Neural progenitor cell (in vitro differentiated cells): ENCODE measurements at regions not wholly inside any gene's neighbourhood (a gene's known extent, or its start where the extent isn't known, plus 50 kb on each side); places are given as distances from the start of the nearest gene placed in this dataset.

ENCODE experiments used
- DNase-seq: peaks from one replicate; pipeline ENCODE4 v3.0.0-alpha.2; 2016; ENCODE audit warnings: low spot score
- H2AFZ ChIP-seq: fragments of 200-600 bp; sonication (generic); replicated peaks from 2 replicates; pipeline ENCODE4 v1.6.1; 2016; ENCODE audit warnings: antibody characterized with exemption
- H3F3A ChIP-seq: fragments of 200-600 bp; sonication (generic); 2 replicates; pipeline ENCODE4 v1.6.1; 2016; ENCODE audit warnings: antibody characterized with exemption, low read depth
- H3K27ac ChIP-seq: fragments of 200-600 bp; sonication (generic); 2 replicates; pipeline ENCODE4 v1.5.1; 2016; ENCODE audit warnings: mild to moderate bottlenecking
- H3K27me3 ChIP-seq: fragments of 200-600 bp; sonication (generic); 2 replicates; pipeline ENCODE4 v1.6.1; 2016; ENCODE audit warnings: mild to moderate bottlenecking, moderate library complexity
- H3K36me3 ChIP-seq: fragments of 200-600 bp; sonication (generic); 2 replicates; pipeline ENCODE4 v1.5.1; 2016
- H3K4me1 ChIP-seq: fragments of 200-600 bp; sonication (generic); 2 replicates; pipeline ENCODE4 v1.6.1; 2016; ENCODE audit warnings: mixed run types
- H3K4me2 ChIP-seq: fragments of 200-600 bp; sonication (generic); 2 replicates; pipeline ENCODE4 v1.6.1; 2016
- H3K4me3 ChIP-seq: fragments of 200-600 bp; sonication (generic); 2 replicates; pipeline ENCODE4 v1.5.1; 2016
- H3K79me2 ChIP-seq: fragments of 200-600 bp; sonication (generic); 2 replicates; pipeline ENCODE4 v1.6.1; 2016; ENCODE audit warnings: low read depth
- H3K9ac ChIP-seq: fragments of 200-600 bp; sonication (generic); 2 replicates; pipeline ENCODE4 v1.6.1; 2016
- H3K9me3 ChIP-seq: fragments of 200-600 bp; sonication (generic); 2 replicates; pipeline ENCODE4 v1.5.1; 2016; ENCODE audit warnings: low read depth
- H4K20me1 ChIP-seq: fragments of 200-600 bp; sonication (generic); 2 replicates; pipeline ENCODE4 v1.6.1; 2016; ENCODE audit warnings: low read depth
- H3K27ac Mint-ChIP-seq: 3 replicates; pipeline ENCODE4 v1.8.0; 2021; ENCODE audit warnings: mixed read lengths
- H3K27me3 Mint-ChIP-seq: 2 replicates; pipeline ENCODE4 v1.8.0; 2022; ENCODE audit warnings: low read depth, mild to moderate bottlenecking, inconsistent platforms, moderate library complexity, mixed read lengths; ENCODE audit not compliant: insufficient read depth
- H3K36me3 Mint-ChIP-seq: 3 replicates; pipeline ENCODE4 v1.8.0; 2021; ENCODE audit warnings: mixed read lengths
- H3K4me1 Mint-ChIP-seq: 3 replicates; pipeline ENCODE4 v1.8.0; 2021; ENCODE audit warnings: mixed read lengths
- H3K4me3 Mint-ChIP-seq: 3 replicates; pipeline ENCODE4 v1.8.0; 2021; ENCODE audit warnings: mild to moderate bottlenecking, moderate library complexity, mixed read lengths
- H3K9me3 Mint-ChIP-seq: 3 replicates; pipeline ENCODE4 v1.8.0; 2020; ENCODE audit warnings: mixed read lengths
- EZH2 ChIP-seq: fragments of 200-600 bp; sonication (generic); IDR thresholded peaks from 2 replicates; pipeline ENCODE4 v1.6.1; 2017; ENCODE audit warnings: antibody characterized with exemption, mild to moderate bottlenecking, moderate library complexity
- EZH2phosphoT487 ChIP-seq: fragments of 200-600 bp; sonication (generic); IDR thresholded peaks from 2 replicates; pipeline ENCODE4 v1.6.1; 2017; ENCODE audit warnings: antibody characterized with exemption
- TF ChIP-seq, protein P1 (sequence below): fragments of 200-600 bp; sonication (generic); IDR thresholded peaks from 2 replicates; pipeline ENCODE4 v1.5.1; 2017; ENCODE audit warnings: antibody characterized with exemption, mild to moderate bottlenecking

DNA sequence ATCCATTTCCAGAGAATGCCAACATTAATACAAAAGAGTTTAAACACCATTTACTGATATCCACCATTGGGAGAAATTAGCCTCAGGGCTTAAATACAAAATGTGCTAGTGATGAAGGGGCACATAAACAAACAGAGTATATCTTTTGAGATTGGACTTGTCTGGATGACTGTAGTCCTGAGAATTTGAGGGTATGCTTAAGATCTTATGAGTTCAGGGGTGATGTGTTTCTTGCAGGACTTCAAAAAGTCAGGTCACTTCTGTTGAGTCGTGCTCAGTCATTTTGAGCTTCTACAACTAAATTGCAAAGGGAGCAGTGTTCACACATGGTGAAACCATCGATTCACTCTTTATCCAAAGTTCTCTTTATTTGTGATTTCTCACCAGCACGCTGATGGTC, 425.7 kb downstream of the ATP23 start:
- H3K9ac ChIP-seq: no peak overlapping the region
- no peak overlapping the region for H3K4me2 ChIP-seq
- H2AFZ ChIP-seq: no peak overlapping the region
- H3K4me3 Mint-ChIP-seq: no peak overlapping the region
- no peaks in the 10 kb centered on the region for H3K27me3 ChIP-seq
- H4K20me1 ChIP-seq: no peaks in the 10 kb centered on the region
- no peak overlapping the region for H3K27ac ChIP-seq
- H3K9me3 ChIP-seq: no peaks in the 10 kb centered on the region
- H3K4me1 Mint-ChIP-seq: peaks cover 3% of the 10 kb centered on the region
- peaks cover 2% of the 10 kb centered on the region for H3K27me3 Mint-ChIP-seq
- no peaks in the 10 kb centered on the region for H3K36me3 Mint-ChIP-seq
- H3K9me3 Mint-ChIP-seq: no peaks in the 10 kb centered on the region
- no peak for TF ChIP-seq EZH2phosphoT487
- TF ChIP-seq, protein P1, sequence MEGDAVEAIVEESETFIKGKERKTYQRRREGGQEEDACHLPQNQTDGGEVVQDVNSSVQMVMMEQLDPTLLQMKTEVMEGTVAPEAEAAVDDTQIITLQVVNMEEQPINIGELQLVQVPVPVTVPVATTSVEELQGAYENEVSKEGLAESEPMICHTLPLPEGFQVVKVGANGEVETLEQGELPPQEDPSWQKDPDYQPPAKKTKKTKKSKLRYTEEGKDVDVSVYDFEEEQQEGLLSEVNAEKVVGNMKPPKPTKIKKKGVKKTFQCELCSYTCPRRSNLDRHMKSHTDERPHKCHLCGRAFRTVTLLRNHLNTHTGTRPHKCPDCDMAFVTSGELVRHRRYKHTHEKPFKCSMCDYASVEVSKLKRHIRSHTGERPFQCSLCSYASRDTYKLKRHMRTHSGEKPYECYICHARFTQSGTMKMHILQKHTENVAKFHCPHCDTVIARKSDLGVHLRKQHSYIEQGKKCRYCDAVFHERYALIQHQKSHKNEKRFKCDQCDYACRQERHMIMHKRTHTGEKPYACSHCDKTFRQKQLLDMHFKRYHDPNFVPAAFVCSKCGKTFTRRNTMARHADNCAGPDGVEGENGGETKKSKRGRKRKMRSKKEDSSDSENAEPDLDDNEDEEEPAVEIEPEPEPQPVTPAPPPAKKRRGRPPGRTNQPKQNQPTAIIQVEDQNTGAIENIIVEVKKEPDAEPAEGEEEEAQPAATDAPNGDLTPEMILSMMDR: no peak
- TF ChIP-seq EZH2: no peak
- no peaks in the 10 kb centered on the region for H3F3A ChIP-seq
- no peak overlapping the region for H3K4me3 ChIP-seq
- H3K27ac Mint-ChIP-seq: no peak overlapping the region
- no peak for DNase-seq
- no peaks in the 10 kb centered on the region for H3K4me1 ChIP-seq
- H3K79me2 ChIP-seq: no peaks in the 10 kb centered on the region
- no peaks in the 10 kb centered on the region for H3K36me3 ChIP-seq

DNA sequence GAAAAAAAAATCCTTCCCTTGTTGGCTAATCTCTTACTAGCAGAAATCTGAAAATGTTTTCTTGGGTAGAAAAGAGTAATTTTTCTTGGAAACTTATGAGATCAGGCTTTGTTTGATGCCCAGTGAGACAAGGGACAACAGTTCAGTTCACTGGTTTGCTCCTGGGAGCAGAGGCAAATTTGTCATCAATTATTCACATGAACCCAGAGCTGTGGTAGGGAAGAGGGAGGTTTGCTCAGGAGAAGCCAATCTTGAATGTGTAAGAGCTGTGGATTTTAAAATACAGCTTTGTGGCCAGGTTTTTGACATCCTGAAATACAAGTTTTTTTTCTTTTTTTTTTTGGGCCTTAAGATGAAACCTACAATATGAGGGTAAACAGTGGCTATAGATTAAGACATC, 426.6 kb downstream of the ATP23 start:
- H3K4me1 ChIP-seq: no peaks in the 10 kb centered on the region
- TF ChIP-seq EZH2phosphoT487 (no peak), EZH2 (no peak)
- no peak overlapping the region for H3K4me3 Mint-ChIP-seq
- no peaks in the 10 kb centered on the region for H3K36me3 Mint-ChIP-seq
- no peaks in the 10 kb centered on the region for H4K20me1 ChIP-seq
- no peak overlapping the region for H3K27ac Mint-ChIP-seq
- H3K9ac ChIP-seq: no peak overlapping the region
- no peak overlapping the region for H3K27ac ChIP-seq
- no peaks in the 10 kb centered on the region for H3K79me2 ChIP-seq
- peaks cover 2% of the 10 kb centered on the region for H3K27me3 Mint-ChIP-seq
- no peaks in the 10 kb centered on the region for H3K36me3 ChIP-seq
- no peaks in the 10 kb centered on the region for H3K27me3 ChIP-seq
- no peak overlapping the region for H3K4me3 ChIP-seq
- DNase-seq: no peak
- H2AFZ ChIP-seq: no peak overlapping the region
- peaks cover 3% of the 10 kb centered on the region for H3K4me1 Mint-ChIP-seq
- no peaks in the 10 kb centered on the region for H3F3A ChIP-seq
- no peak overlapping the region for H3K4me2 ChIP-seq
- H3K9me3 Mint-ChIP-seq: no peaks in the 10 kb centered on the region
- no peaks in the 10 kb centered on the region for H3K9me3 ChIP-seq

DNA sequence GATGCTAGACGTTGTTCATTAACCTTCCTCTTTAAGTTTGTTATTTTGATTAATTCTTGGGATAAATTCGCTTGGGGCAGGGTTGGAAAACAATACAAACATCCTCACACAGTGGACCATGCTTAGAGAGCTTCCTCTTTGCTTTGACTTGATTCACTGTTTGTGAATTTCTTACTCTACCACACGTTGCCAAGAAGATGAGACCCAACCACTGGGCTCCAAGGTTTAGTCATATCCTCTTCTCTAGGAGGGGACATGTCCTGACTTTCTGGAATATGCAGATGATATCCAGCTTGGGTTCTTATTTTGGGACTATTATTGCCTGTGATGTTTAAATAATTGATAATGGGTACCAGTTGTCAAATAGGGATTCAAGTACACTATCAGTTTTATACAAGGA, 428.2 kb downstream of the ATP23 start:
- Histone ChIP-seq H3K9me3 (no peaks in the 10 kb centered on the region), H3K4me2 (no peak overlapping the region), H3K36me3 (no peaks in the 10 kb centered on the region), H3K9ac (no peak overlapping the region), H2AFZ (no peak overlapping the region), H3K27ac (no peak overlapping the region), H3K4me3 (no peak overlapping the region), H3K4me1 (no peaks in the 10 kb centered on the region), H3F3A (no peaks in the 10 kb centered on the region), H3K27me3 (no peaks in the 10 kb centered on the region), H3K79me2 (no peaks in the 10 kb centered on the region), H4K20me1 (no peaks in the 10 kb centered on the region)
- no peak for DNase-seq
- Mint-ChIP-seq H3K27ac (no peak overlapping the region), H3K4me3 (no peak overlapping the region), H3K36me3 (no peaks in the 10 kb centered on the region), H3K4me1 (peaks cover 3% of the 10 kb centered on the region), H3K27me3 (peaks cover 2% of the 10 kb centered on the region), H3K9me3 (no peaks in the 10 kb centered on the region)
- TF ChIP-seq, protein P1: no peak
- no peak for TF ChIP-seq EZH2phosphoT487
- TF ChIP-seq EZH2: no peak

DNA sequence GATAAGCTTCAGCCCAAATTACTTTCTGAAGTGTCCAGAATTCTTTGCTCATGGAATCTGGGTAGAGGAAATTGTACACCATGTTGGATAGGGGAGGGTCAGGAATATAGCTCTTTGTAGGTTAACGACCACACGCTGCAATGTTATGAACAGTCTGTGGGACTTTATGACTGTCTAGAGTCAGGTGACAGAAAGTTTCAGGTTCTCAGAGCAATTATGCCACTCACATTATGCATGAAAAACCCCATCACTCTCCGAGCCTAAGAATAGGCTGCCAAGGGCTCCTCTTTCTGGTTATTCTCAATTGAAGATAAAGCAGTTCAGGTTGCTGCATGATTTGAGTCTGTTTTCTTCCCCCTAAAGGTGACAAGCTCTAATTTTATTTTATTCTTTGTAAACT, 430.9 kb downstream of the ATP23 start:
- DNase-seq: no peak
- H3K9me3 ChIP-seq: no peaks in the 10 kb centered on the region
- TF ChIP-seq, protein P1: no peak
- TF ChIP-seq EZH2 (no peak), EZH2phosphoT487 (no peak)
- H3K27me3 ChIP-seq: no peaks in the 10 kb centered on the region
- Mint-ChIP-seq H3K27me3 (peaks cover 4% of the 10 kb centered on the region), H3K27ac (no peak overlapping the region), H3K9me3 (no peaks in the 10 kb centered on the region), H3K4me3 (no peak overlapping the region), H3K4me1 (no peaks in the 10 kb centered on the region), H3K36me3 (no peaks in the 10 kb centered on the region)
- no peak overlapping the region for H3K4me3 ChIP-seq
- H3K9ac ChIP-seq: no peak overlapping the region
- no peak overlapping the region for H3K4me2 ChIP-seq
- H3K4me1 ChIP-seq: no peaks in the 10 kb centered on the region
- no peaks in the 10 kb centered on the region for H4K20me1 ChIP-seq
- no peak overlapping the region for H2AFZ ChIP-seq
- H3K27ac ChIP-seq: no peak overlapping the region
- no peaks in the 10 kb centered on the region for H3K79me2 ChIP-seq
- no peaks in the 10 kb centered on the region for H3K36me3 ChIP-seq
- no peaks in the 10 kb centered on the region for H3F3A ChIP-seq
